ENCODE measurements at regions not wholly inside any gene's neighbourhood (a gene's known extent, or its start where the extent isn't known, plus 50 kb on each side); places are given as distances from the start of the nearest gene placed in this dataset.

DNA sequence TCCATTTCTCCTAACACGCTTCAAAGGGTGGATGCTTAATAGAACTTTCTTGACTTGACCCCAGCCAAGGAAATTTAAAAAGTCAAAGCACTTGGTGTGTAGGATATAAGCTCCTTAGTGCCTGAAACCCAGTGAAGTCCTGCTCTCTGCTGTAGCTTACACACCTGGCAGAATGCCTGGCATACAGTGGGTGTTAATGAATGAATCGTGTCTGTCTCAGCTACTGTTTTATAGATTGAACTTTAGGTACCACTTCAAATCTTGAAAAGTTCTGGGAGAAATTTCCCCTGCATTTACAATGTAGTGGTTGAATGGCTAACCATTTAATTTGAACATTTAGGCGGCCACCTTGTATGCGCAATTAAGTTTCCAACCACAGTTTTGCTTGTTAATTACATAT is 70.5 kb upstream of the ZNF217 start:
- TF ChIP-seq, protein P1, sequence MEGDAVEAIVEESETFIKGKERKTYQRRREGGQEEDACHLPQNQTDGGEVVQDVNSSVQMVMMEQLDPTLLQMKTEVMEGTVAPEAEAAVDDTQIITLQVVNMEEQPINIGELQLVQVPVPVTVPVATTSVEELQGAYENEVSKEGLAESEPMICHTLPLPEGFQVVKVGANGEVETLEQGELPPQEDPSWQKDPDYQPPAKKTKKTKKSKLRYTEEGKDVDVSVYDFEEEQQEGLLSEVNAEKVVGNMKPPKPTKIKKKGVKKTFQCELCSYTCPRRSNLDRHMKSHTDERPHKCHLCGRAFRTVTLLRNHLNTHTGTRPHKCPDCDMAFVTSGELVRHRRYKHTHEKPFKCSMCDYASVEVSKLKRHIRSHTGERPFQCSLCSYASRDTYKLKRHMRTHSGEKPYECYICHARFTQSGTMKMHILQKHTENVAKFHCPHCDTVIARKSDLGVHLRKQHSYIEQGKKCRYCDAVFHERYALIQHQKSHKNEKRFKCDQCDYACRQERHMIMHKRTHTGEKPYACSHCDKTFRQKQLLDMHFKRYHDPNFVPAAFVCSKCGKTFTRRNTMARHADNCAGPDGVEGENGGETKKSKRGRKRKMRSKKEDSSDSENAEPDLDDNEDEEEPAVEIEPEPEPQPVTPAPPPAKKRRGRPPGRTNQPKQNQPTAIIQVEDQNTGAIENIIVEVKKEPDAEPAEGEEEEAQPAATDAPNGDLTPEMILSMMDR (IDR thresholded peaks at IDR 0.05), result no peak
- TF ChIP-seq POLR2AphosphoS5 (IDR thresholded peaks at IDR 0.05; ENCODE audit: insufficient read depth in 1 of 2, low read depth in 1 of 2), result no peak

Measured in vagina (tissue), 2 donors.